Stomach (tissue), 8 donors: ENCODE measurements at regions not wholly inside any gene's neighbourhood (a gene's known extent, or its start where the extent isn't known, plus 50 kb on each side); places are given as distances from the start of the nearest gene placed in this dataset.
A peak's percentile ranks its signal among the peaks of the same experiment; 100 is the strongest.

Source experiments
- DNase-seq, 2 donors: peaks; one replicate each; pipeline versions ENCODE4 v3.0.0 to v3.0.0-alpha.2; 2013 to 2019
- H3K27ac ChIP-seq, 5 donors: fragments of 200-600 bp in 4 of 5; sonication (generic) in 4 of 5; one replicate each; pipeline ENCODE4 v1.5.1; 2013 to 2019; ENCODE audit warnings: mild to moderate bottlenecking in 1 of 5, moderate library complexity in 1 of 5
- H3K27me3 ChIP-seq, 3 donors: fragments of 200-600 bp; sonication (generic); one replicate each; pipeline ENCODE4 v1.5.1; 2017 to 2019; ENCODE audit warnings: mixed run types in 1 of 3
- H3K36me3 ChIP-seq, 4 donors: fragments of 200-600 bp; sonication (generic); 1 replicate in 3 of 4; 2 replicates in 1 of 4; pipeline ENCODE4 v1.5.1; 2016 to 2019
- H3K4me1 ChIP-seq, 4 donors: fragments of 200-600 bp; sonication (generic); one replicate each; pipeline ENCODE4 v1.5.1; 2016 to 2019
- H3K4me3 ChIP-seq, 4 donors: fragments of 200-600 bp; sonication (generic) in 3 of 4; one replicate each; pipeline ENCODE4 v1.5.1; 2016 to 2019; ENCODE audit warnings: mild to moderate bottlenecking in 1 of 4
- H3K9me3 ChIP-seq, 4 donors: fragments of 200-600 bp; sonication (generic); one replicate each; pipeline ENCODE4 v1.5.1; 2016 to 2019
- EP300 ChIP-seq: sonication (generic); formaldehyde crosslinking; IDR thresholded peaks from one replicate; pipeline ENCODE4 v1.6.1; 2017; ENCODE audit warnings: antibody characterized with exemption
- POLR2A ChIP-seq, 4 donors: fragments of 450-650 bp; IDR thresholded peaks; one replicate each; pipeline ENCODE4 v1.6.1; 2016; ENCODE audit warnings: antibody characterized with exemption in 4 of 4, control low read depth in 2 of 4, mild to moderate bottlenecking in 1 of 4, moderate library complexity in 1 of 4
- POLR2AphosphoS5 ChIP-seq, 3 donors: sonication (generic); formaldehyde crosslinking; IDR thresholded peaks; one replicate each; pipeline ENCODE4 v1.6.1; 2016; ENCODE audit warnings: antibody characterized with exemption in 3 of 3
- WGBS, 5 donors: extraction: QIAGEN DNeasy Blood & Tissue Kit in 3 of 5; methylation state at CpG; one replicate each; pipeline versions ENCODE4 v1.1.5 to v1.1.7; 2013 to 2018; 5-methylcytosine and 5-hydroxymethylcytosine counted together
- intact Hi-C: fragments of 100-400 bp; cut with DNase I; formaldehyde crosslinking; loops from one replicate; pipeline ENCODE4 v1.15.1; 2023; ENCODE audit warnings: low total_unique reads
- TF ChIP-seq, protein P1 (sequence below), 7 experiments: fragments of 450-650 bp in 4 of 7; fragments of 200-600 bp in 3 of 7; sonication (generic) in 3 of 7; IDR thresholded peaks; one replicate each; pipeline ENCODE4 v1.5.1; 2016 to 2019; ENCODE audit warnings: antibody characterized with exemption in 7 of 7, control low read depth in 2 of 7, mild to moderate bottlenecking in 1 of 7
- donor health status: healthy with polysubstance abuse.
- donor health status: Bipolar disorder and iron deficiency.
- donor health status: healthy.

DNA sequence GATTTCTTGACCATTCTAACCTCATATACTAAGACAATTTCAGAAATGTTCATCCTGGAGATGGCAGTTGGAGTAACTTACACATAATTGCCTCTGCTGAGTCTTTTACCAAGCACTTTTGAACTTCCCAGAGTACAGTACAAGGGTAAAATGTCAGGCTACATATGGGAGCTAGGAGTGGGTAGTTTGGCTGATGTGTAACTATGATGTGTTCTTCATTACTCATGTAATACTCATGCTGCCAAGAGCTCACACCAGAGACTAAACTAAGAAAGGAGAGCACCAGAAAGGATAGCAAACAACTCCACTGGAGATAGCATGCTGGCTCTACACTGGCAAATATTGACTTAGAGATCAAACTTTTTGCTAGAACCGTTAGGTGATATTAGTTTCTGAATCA, 194.0 kb downstream of the PDGFRA start:
- Histone ChIP-seq H3K27ac (no peak overlapping the region), H3K4me1 (no peaks in the 10 kb centered on the region), H3K9me3 (peaks cover 0 to 2% (median 0%) of the 10 kb centered on the region in 4 donors), H3K4me3 (no peak overlapping the region), H3K27me3 (no peaks in the 10 kb centered on the region), H3K36me3 (no peaks in the 10 kb centered on the region)
- TF ChIP-seq, protein P1, sequence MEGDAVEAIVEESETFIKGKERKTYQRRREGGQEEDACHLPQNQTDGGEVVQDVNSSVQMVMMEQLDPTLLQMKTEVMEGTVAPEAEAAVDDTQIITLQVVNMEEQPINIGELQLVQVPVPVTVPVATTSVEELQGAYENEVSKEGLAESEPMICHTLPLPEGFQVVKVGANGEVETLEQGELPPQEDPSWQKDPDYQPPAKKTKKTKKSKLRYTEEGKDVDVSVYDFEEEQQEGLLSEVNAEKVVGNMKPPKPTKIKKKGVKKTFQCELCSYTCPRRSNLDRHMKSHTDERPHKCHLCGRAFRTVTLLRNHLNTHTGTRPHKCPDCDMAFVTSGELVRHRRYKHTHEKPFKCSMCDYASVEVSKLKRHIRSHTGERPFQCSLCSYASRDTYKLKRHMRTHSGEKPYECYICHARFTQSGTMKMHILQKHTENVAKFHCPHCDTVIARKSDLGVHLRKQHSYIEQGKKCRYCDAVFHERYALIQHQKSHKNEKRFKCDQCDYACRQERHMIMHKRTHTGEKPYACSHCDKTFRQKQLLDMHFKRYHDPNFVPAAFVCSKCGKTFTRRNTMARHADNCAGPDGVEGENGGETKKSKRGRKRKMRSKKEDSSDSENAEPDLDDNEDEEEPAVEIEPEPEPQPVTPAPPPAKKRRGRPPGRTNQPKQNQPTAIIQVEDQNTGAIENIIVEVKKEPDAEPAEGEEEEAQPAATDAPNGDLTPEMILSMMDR (IDR thresholded peaks at IDR 0.05) = no peak
- TF ChIP-seq POLR2A (IDR thresholded peaks at IDR 0.05) (no peak), EP300 (no peak)
- whole genome bisulfite sequencing, 5 donors = 20 to 61% (median 38%) methylated on average over 1 of the region's 1 CpG
- intact Hi-C loops = no loop called here
- DNase-seq = no peak

DNA sequence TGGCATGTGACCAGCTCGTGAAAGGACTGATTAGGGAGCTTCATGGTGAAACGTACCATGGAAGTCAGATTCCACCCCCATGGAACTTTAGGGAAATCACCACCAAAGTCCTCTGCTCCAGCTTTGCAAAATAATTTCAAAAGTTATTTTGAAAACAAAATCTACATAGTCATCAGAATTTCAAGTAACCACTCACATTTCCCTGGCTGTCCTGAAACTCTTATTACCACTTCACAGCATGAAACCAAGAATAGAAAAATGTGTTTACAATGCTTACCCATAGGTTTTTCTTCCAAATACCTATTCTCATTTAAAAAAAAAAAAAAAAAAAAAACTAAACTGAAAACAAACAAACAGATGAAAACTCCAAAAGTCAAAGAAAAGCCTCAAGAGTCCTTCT, 198.7 kb downstream of the PDGFRA start:
- 63 to 72% (median 70%) methylated on average over 2 of the region's 2 CpGs for WGBS, 5 donors
- Histone ChIP-seq H3K4me1 (no peaks in the 10 kb centered on the region), H3K9me3 (no peaks in the 10 kb centered on the region), H3K27ac (no peak overlapping the region), H3K27me3 (peaks cover 0 to 2% (median 0%) of the 10 kb centered on the region in 3 donors), H3K36me3 (no peaks in the 10 kb centered on the region), H3K4me3 (no peak overlapping the region)
- DNase-seq = no peak
- intact Hi-C loops = no loop called here
- TF ChIP-seq, protein P1 (IDR thresholded peaks at IDR 0.05) = no peak
- TF ChIP-seq EP300 (no peak), POLR2A (IDR thresholded peaks at IDR 0.05) (no peak), POLR2AphosphoS5 (IDR thresholded peaks at IDR 0.05) (no peak)

DNA sequence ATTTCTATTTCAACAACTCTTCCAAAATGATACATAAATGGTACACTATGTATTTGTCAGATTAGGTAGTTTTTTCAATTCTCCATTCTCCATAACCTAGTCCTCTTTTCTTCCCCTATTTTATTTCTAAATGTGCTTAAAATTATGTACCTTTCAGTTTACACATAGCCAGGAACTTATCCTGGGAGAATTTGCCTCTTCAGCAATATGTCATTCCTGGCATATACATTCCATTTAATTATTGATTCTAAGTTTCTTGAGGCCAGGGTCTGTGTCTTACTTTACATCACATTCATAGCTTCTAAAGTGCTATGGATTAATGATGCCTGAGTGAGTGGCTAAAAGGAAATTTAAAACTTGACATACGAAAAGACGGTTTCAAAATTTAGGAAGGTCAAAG, 199.8 kb downstream of the PDGFRA start:
- Histone ChIP-seq H3K27ac (no peak overlapping the region), H3K36me3 (no peaks in the 10 kb centered on the region), H3K27me3 (peaks cover 0 to 3% (median 0%) of the 10 kb centered on the region in 3 donors), H3K4me1 (no peaks in the 10 kb centered on the region), H3K4me3 (no peak overlapping the region), H3K9me3 (no peaks in the 10 kb centered on the region)
- no peak for DNase-seq
- 40 to 86% (median 69%) methylated on average over 2 of the region's 2 CpGs for WGBS, 5 donors
- TF ChIP-seq POLR2A (IDR thresholded peaks at IDR 0.05) (no peak), EP300 (no peak), POLR2AphosphoS5 (IDR thresholded peaks at IDR 0.05) (no peak)
- TF ChIP-seq, protein P1 (IDR thresholded peaks at IDR 0.05) = no peak
- intact Hi-C loops = no loop called here

DNA sequence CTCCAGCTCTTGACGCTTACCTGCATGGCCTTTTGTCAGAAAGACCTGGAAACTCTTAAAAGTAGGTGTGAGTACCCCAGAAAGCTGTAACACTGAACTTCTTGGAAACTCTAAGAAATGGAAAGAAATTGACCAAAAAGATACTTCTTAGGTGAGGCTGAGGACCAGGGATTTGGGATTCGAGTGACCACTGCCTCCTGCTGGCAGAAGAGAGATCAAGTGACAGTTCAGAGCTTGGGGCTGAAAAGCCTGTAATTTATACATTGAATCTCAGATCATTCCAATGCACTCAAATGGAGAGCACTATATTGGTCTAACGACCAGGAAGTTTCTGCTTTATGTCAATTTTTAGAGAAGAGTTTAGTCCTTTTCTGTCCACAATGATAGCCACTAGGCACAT, 204.6 kb downstream of the PDGFRA start:
- no peak overlapping the region for H3K4me3 ChIP-seq
- no peak for TF ChIP-seq EP300
- TF ChIP-seq POLR2A (IDR thresholded peaks at IDR 0.05) = no peak
- no peak for TF ChIP-seq POLR2AphosphoS5 (IDR thresholded peaks at IDR 0.05)
- TF ChIP-seq, protein P1 (IDR thresholded peaks at IDR 0.05) = peak in 2 of 7 experiments; percentile 13 to 23
- intact Hi-C loops = no loop called here
- no peak overlapping the region for H3K27ac ChIP-seq
- no peaks in the 10 kb centered on the region for H3K4me1 ChIP-seq
- 37 to 53% (median 41%) methylated on average over 3 of the region's 3 CpGs for WGBS, 5 donors
- peaks cover 0 to 3% (median 0%) of the 10 kb centered on the region in 3 donors for H3K27me3 ChIP-seq
- H3K36me3 ChIP-seq = no peaks in the 10 kb centered on the region
- no peak for DNase-seq
- no peaks in the 10 kb centered on the region for H3K9me3 ChIP-seq
